VCaP (cell line): ENCODE measurements at regions not wholly inside any gene's neighbourhood (a gene's known extent, or its start where the extent isn't known, plus 50 kb on each side); places are given as distances from the start of the nearest gene placed in this dataset.

Source experiments
- H3K27ac ChIP-seq: fragments of 450-650 bp; 2 replicates; pipeline ENCODE4 v1.5.1; 2017
- TF ChIP-seq, protein P1 (sequence below): fragments of 450-650 bp; conservative IDR thresholded peaks from 2 replicates; pipeline ENCODE4 v1.5.1; 2017; ENCODE audit warnings: mild to moderate bottlenecking, moderate library complexity

DNA sequence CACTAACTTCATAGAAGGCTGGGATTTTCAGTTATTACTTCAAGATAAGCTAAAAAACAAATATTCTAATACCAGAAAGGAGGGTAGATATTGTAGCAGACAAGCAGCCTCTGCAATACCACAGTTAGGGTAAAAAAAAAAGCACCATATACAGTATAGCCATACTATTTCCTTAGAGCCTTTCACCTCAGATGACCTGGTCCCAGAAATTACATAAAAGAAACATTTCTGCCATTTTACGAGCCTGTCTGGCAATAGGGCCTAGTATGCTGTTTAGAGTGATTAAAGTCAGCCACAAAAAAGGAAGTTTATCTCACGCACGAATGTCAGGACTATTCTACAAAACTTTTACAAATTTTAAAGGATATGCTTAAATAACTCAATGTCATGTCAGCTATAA lies 1016.6 kb downstream of the PLOD2 start:
- TF ChIP-seq, protein P1, sequence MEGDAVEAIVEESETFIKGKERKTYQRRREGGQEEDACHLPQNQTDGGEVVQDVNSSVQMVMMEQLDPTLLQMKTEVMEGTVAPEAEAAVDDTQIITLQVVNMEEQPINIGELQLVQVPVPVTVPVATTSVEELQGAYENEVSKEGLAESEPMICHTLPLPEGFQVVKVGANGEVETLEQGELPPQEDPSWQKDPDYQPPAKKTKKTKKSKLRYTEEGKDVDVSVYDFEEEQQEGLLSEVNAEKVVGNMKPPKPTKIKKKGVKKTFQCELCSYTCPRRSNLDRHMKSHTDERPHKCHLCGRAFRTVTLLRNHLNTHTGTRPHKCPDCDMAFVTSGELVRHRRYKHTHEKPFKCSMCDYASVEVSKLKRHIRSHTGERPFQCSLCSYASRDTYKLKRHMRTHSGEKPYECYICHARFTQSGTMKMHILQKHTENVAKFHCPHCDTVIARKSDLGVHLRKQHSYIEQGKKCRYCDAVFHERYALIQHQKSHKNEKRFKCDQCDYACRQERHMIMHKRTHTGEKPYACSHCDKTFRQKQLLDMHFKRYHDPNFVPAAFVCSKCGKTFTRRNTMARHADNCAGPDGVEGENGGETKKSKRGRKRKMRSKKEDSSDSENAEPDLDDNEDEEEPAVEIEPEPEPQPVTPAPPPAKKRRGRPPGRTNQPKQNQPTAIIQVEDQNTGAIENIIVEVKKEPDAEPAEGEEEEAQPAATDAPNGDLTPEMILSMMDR, result no peak
- H3K27ac ChIP-seq, result no peak overlapping the region

DNA sequence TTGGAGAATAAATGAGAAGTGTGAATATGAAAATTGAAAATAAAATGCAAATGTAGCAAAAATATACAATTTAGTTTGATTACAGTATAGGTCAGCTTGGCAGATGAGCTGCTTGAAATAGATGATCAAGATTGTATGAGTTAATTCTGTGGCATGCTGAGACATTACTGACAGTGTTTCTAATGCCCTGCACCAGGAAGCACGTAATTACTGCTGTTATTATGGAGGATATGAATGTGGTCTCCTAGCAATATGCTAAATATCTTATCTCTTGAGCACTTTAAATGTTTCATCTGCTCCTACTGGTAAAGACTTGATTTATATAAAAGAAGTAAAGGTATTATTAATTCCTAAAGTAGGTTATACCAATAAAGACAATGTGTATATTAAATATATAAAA lies 1015.5 kb downstream of the PLOD2 start:
- TF ChIP-seq, protein P1, result no peak

DNA sequence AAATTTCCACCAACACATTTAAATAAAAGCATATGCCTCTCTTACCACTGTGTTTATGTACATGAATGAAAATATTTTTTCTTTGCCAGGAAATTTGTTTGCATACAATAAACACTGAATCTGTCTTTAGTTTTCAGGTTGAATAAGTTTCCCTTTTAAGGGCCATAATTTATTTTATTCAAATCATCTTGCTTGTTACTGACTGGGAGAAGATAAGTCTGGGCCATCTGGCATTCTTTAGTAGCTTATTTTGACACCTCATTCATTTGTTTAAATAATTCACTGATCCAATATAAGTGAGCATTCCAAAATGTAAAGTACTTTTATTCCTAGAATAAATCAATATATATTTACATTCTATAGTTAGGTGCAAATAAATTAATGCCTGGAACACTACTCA lies 1001.3 kb downstream of the PLOD2 start:
- H3K27ac ChIP-seq, result no peak overlapping the region
- TF ChIP-seq, protein P1, result no peak

More for the DNA sequence above, 1015.5 kb downstream of the PLOD2 start:
- H3K27ac ChIP-seq, result no peak overlapping the region

DNA sequence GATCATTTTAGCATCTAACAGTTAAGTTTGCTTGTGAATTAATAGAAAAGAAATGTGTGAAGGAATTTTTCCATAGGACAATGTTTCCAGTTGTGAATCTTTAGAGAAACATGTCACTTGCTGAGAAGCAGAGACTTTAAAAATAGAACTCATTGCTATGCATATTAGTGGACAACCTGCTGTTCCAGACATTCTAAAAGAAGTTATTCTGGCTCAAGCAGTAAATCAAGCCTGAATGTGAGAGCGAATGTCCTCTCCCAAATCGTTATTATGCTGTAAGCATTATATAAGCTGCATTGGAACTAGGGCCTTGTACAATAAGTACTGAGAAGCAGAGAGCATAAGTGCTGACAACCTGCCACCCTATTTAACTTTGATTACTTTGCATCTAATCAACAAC lies 990.9 kb downstream of the PLOD2 start:
- no peak overlapping the region for H3K27ac ChIP-seq
- TF ChIP-seq, protein P1, result no peak

DNA sequence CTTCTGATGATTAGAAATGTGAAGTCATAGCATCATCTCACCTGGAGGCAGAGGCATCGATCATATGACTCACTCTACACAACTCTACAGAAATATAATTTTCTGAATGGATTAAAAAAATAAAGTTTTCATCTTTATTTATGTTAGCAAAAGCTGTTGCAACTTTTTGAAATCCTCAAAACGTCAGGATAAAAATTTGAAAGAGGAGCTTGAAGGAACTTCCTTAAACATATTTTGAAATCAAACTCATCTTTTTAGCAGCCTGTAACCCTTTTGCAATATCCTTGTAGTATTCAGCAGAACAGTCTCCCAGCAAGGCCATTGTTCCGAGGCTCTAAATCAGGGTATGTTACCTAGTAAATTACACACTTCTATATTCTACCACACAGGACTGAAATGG lies 985.4 kb downstream of the PLOD2 start:
- TF ChIP-seq, protein P1, result no peak
- H3K27ac ChIP-seq, result no peak overlapping the region

DNA sequence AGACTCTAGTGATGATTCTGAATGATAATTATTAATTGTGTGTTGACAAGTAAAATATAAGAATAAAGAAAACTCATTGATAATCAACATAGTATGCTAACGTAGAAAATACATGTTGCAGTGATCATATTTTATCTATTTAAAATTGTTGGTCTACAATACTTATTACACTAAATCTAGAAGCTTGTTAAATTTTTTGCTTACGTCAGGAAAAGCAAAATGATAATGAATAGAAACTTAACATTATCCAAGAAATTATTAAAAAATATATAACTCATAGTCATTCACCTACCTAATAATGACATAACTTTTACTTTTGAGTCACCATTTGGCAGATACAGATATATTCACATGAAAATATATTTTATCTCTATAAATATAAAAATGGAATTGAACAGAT lies 984.1 kb downstream of the PLOD2 start:
- TF ChIP-seq, protein P1, result no peak
- H3K27ac ChIP-seq, result no peak overlapping the region

DNA sequence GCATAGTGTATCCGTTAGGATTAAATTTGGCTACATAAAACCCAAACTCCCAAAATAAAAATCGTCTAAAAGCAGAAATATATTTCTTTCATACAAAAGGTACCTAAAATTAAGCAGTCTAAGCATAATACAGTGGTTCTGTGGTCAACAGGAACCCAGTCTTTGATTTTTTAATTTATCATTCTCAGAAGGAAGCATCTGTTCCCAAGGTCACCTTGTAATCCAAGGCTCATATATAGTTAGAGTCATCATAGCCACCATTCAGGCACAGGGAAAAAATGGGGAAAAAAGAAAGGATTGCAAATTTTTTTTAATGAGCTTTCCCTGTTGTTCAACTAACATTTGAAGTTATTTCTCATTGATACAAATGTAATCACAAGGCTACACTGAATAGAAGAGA lies 983.2 kb downstream of the PLOD2 start:
- TF ChIP-seq, protein P1, result no peak
- H3K27ac ChIP-seq, result no peak overlapping the region
